Prostate gland (tissue), 2 donors: ENCODE measurements at regions not wholly inside any gene's neighbourhood (a gene's known extent, or its start where the extent isn't known, plus 50 kb on each side); places are given as distances from the start of the nearest gene placed in this dataset.

ENCODE experiments used
- POLR2A ChIP-seq: fragments of 450-650 bp; IDR thresholded peaks from one replicate; pipeline ENCODE4 v1.6.1; 2016; ENCODE audit warnings: antibody characterized with exemption, mild to moderate bottlenecking
- POLR2AphosphoS5 ChIP-seq: sonication (generic); formaldehyde crosslinking; IDR thresholded peaks from one replicate; pipeline ENCODE4 v1.6.1; 2017; ENCODE audit warnings: antibody characterized with exemption
- TF ChIP-seq, protein P1 (sequence below), 4 experiments: fragments of 200-600 bp in 2 of 4; fragments of 450-650 bp in 2 of 4; sonication (generic) in 2 of 4; IDR thresholded peaks; 1 replicate in 3 of 4; 2 replicates in 1 of 4; pipeline ENCODE4 v1.5.1; 2016 to 2019; ENCODE audit warnings: antibody characterized with exemption in 4 of 4, mild to moderate bottlenecking in 2 of 4, moderate library complexity in 2 of 4

DNA sequence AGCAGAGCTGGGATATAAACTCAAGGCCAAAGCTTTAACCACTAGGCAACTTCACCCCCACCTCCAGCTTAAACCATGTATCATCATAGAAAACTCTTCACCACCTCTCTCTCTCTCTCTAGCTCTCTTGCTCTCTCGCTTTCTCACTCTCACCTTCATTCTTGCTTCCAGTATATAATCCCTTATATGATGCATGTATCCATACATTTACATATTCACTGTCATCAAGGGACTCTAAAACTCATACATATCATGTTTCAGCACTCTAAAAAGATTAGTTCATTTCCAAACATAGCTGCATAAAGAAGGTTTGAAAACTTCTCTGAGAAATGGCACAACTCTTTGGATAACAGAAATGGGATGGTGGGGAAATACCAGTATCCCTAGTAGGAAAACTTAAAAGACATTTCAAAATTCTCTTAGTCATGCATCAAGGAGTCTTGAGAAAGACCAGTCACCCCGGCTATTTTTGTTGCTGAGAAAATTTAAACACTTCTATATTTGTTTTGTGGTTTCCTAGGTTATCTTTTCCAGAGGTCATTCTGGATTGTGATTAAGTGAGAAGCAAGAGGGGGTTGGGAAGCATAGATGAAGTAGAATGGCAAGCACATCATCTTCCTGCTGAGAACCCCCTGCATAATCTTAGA is 447.8 kb upstream of the THBS1 start:
- TF ChIP-seq, protein P1, sequence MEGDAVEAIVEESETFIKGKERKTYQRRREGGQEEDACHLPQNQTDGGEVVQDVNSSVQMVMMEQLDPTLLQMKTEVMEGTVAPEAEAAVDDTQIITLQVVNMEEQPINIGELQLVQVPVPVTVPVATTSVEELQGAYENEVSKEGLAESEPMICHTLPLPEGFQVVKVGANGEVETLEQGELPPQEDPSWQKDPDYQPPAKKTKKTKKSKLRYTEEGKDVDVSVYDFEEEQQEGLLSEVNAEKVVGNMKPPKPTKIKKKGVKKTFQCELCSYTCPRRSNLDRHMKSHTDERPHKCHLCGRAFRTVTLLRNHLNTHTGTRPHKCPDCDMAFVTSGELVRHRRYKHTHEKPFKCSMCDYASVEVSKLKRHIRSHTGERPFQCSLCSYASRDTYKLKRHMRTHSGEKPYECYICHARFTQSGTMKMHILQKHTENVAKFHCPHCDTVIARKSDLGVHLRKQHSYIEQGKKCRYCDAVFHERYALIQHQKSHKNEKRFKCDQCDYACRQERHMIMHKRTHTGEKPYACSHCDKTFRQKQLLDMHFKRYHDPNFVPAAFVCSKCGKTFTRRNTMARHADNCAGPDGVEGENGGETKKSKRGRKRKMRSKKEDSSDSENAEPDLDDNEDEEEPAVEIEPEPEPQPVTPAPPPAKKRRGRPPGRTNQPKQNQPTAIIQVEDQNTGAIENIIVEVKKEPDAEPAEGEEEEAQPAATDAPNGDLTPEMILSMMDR (IDR thresholded peaks at IDR 0.05), result no peak
- TF ChIP-seq POLR2A, result no peak
- no peak for TF ChIP-seq POLR2AphosphoS5
